Epithelial cell of esophagus (primary cell): ENCODE measurements at regions not wholly inside any gene's neighbourhood (a gene's known extent, or its start where the extent isn't known, plus 50 kb on each side); places are given as distances from the start of the nearest gene placed in this dataset.

Source experiments
- DNase-seq: peaks from one replicate; pipeline ENCODE4 v3.0.0; 2010; ENCODE audit warnings: low read depth
- H3K4me3 ChIP-seq: 2 replicates; pipeline ENCODE4 v1.5.1; 2011; ENCODE audit warnings: mild to moderate bottlenecking, low read length, control low read depth
- TF ChIP-seq, protein P1 (sequence below): IDR thresholded peaks from 2 replicates; pipeline ENCODE4 v1.5.1; 2011; ENCODE audit warnings: low read depth, mild to moderate bottlenecking, low read length, control low read depth, inconsistent platforms; ENCODE audit not compliant: insufficient read depth; ENCODE audit errors: missing control alignments

DNA sequence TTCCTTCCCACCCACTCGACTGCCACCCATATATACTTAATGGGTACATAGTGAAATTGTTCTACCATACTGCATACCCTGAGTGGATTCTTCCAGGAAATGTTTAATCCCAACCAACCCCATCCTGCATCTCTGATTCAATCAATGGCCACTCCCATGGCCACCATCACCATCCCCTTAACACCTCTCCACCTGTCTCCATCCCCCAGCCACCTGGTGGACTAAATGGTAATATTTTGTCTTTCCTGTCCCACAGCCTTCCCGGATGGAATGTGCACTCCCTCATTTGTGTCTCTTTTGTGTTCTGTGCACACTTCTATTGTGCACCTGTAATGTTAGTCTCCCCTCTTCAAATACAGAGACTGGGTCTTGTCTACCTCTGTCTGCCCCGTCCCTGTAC, 259.9 kb downstream of the ALDH8A1 start:
- TF ChIP-seq, protein P1, sequence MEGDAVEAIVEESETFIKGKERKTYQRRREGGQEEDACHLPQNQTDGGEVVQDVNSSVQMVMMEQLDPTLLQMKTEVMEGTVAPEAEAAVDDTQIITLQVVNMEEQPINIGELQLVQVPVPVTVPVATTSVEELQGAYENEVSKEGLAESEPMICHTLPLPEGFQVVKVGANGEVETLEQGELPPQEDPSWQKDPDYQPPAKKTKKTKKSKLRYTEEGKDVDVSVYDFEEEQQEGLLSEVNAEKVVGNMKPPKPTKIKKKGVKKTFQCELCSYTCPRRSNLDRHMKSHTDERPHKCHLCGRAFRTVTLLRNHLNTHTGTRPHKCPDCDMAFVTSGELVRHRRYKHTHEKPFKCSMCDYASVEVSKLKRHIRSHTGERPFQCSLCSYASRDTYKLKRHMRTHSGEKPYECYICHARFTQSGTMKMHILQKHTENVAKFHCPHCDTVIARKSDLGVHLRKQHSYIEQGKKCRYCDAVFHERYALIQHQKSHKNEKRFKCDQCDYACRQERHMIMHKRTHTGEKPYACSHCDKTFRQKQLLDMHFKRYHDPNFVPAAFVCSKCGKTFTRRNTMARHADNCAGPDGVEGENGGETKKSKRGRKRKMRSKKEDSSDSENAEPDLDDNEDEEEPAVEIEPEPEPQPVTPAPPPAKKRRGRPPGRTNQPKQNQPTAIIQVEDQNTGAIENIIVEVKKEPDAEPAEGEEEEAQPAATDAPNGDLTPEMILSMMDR, result no peak
- no peak for DNase-seq
- H3K4me3 ChIP-seq, result no peak overlapping the region

DNA sequence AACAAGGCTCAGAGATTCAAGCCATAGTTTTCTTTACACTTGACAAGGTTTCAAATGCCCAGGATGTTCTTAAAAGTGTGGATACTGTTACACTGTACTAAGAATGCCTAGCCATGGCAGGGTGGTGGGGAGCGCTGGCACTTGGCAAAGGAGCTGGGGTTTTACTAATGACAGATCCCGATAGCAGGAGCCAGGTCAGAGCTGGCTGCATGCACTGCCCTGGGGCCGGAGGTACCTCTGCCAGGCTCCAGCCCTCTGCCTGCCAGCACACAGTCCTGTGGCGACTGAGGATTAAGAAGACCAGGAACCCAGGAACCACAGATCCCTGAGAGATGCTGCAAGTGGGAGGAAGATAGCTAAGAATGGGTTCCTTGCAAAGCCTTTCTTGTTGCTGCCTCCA, 260.3 kb downstream of the ALDH8A1 start:
- no peak for DNase-seq
- TF ChIP-seq, protein P1, result no peak
- H3K4me3 ChIP-seq, result no peak overlapping the region

GRCh38 chr6:134689177-134689576, 260.7 kb downstream of the ALDH8A1 start:
- TF ChIP-seq, protein P1, result no peak
- no peak overlapping the region for H3K4me3 ChIP-seq
- DNase-seq, result peak; percentile 25

- TF ChIP-seq, protein P1, result no peak
- DNase-seq, result peak; percentile 88
- H3K4me3 ChIP-seq, result no peak overlapping the region
These were observed 263.8 kb downstream of the ALDH8A1 start for GRCh38 chr6:134686071-134686470.

DNA sequence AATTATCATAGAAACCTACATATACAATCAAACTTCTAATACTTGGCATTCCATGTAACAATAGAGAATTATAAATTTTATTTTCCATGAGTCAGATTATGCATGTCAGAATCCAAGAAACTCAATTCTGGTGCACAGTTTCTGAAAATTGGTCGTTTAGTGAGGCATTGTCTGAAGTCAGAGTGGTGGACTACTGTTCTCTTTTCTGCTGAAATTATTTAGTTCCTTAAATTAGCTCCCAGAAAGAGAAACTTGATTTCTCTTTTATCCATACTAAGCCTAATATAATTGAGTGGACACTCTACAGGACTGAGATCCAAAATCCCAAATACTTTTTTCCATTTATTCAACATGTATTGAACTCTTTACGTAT, 265.5 kb downstream of the ALDH8A1 start:
- DNase-seq, result no peak
- TF ChIP-seq, protein P1, result no peak
- no peak overlapping the region for H3K4me3 ChIP-seq

DNA sequence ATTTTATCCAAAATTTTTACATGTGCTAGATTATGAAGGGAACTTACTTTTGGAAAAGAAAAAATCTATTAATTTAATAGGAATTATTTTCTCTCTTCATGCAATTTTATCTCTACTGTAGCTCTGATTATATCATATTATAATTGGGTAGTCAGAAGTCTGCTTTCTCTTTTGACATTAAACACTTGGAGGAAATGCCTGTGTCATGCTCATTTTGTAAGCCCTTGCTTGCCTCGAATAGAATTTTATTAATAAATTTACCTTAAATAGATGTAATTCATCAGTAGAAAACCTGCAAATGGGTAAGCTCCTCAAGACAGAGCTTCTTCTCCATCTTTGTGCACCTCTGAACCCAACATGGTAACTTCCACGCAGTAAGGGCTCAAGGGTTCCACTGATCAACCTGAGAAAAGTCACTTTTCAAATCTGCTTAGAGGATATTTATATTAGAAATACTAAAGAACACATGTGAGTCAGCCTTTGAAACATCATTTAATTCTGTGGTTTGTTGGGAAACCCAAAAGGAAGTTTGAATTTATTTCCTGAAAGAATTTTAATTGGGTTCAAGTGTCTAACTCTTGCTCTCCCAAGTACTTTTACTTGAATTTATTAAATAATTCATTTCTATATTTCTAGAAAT, 266.0 kb downstream of the ALDH8A1 start:
- H3K4me3 ChIP-seq, result no peak overlapping the region
- peak; percentile 47 for DNase-seq
- TF ChIP-seq, protein P1, result no peak

GRCh38 chr6:134680433-134680832, 269.5 kb downstream of the ALDH8A1 start:
- no peak for DNase-seq
- H3K4me3 ChIP-seq, result no peak overlapping the region
- TF ChIP-seq, protein P1, result no peak
